ENCODE measurements at regions not wholly inside any gene's neighbourhood (a gene's known extent, or its start where the extent isn't known, plus 50 kb on each side); places are given as distances from the start of the nearest gene placed in this dataset.

DNA sequence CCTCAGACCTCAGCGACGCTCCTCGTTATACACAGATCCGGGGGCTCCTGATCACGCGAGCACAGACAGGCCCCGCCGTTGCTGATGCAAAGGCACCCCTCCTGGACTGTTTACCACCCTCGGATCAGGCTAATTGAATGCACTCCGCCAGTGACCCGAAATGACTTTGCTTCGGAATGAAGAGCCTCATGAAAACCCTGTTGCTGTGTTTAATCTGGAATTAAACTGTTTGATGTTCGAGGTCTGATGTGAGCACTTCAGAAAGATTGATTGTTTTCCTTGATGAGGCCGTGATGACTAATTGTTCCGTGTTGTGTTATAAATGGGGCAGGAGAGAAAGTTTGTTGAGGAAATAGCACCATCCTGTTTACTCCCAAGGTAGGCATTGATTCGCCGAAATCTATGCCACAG lies 190.5 kb upstream of the PPP1R26 start:
- no peaks in the 10 kb centered on the region for H3K79me1 ChIP-seq (ENCODE audit: low read length)
- WGBS (ENCODE audit: extremely low coverage, insufficient coverage, low lambda C conversion rate) = no CpG with 5 or more reads among the region's 17 CpGs
- no peak overlapping the region for H3K56ac ChIP-seq (ENCODE audit: low read length)
- no peak overlapping the region for H2BK120ac ChIP-seq (ENCODE audit: low read depth, low read length)
- H3K18ac ChIP-seq (ENCODE audit: low read length) = no peak overlapping the region
- no peaks in the 10 kb centered on the region for H3K36me3 ChIP-seq (ENCODE audit: control insufficient read depth, insufficient read depth, low read length)
- H3K4ac ChIP-seq (ENCODE audit: low read depth, low read length) = no peak overlapping the region
- H2BK15ac ChIP-seq (replicated peaks; ENCODE audit: low read depth) = no peak overlapping the region
- H3K79me2 ChIP-seq (ENCODE audit: control insufficient read depth, insufficient read depth, low read length) = no peaks in the 10 kb centered on the region
- no peaks in the 10 kb centered on the region for H3K4me1 ChIP-seq (ENCODE audit: control insufficient read depth, low read depth, low read length)
- H4K5ac ChIP-seq (ENCODE audit: low read length) = no peak overlapping the region
- H3K27me3 ChIP-seq (ENCODE audit: insufficient read depth, low read length, poor library complexity) = no peaks in the 10 kb centered on the region
- H3K27ac ChIP-seq (ENCODE audit: low read depth, low read length) = no peak overlapping the region
- no peak for DNase-seq
- no peak overlapping the region for H2AK5ac ChIP-seq (ENCODE audit: low read length)
- no peak overlapping the region for H3K4me2 ChIP-seq (ENCODE audit: low read length)
- H4K8ac ChIP-seq (ENCODE audit: low read depth, low read length) = no peak overlapping the region
- no peak overlapping the region for H3K9ac ChIP-seq (ENCODE audit: low read length)
- no peak overlapping the region for H3K23ac ChIP-seq (ENCODE audit: low read length)
- H3K4me3 ChIP-seq (ENCODE audit: low read length) = no peak overlapping the region
- H2BK5ac ChIP-seq (ENCODE audit: low read length) = no peak overlapping the region

DNA sequence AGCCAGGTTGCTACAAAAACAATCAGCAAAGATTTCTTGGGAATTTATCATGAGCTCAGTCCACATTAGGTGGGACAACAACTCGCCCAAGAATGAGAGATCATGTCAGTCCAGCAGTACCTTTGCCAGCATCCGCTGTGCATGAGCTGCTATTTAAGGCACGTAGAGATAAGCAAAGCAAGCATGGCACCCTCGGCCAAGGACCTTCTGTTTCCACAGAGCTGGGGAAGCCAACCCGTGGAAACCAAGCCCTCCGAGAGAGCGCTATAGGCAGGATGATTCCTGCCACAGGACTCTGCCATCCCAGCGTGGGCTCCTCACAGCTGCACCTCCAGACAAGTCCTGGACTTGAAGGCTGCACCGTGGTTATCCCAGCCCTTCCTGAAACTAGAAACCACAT lies 189.5 kb upstream of the PPP1R26 start:
- no peaks in the 10 kb centered on the region for H3K27me3 ChIP-seq (ENCODE audit: insufficient read depth, low read length, poor library complexity)
- no peak overlapping the region for H4K8ac ChIP-seq (ENCODE audit: low read depth, low read length)
- H2BK120ac ChIP-seq (ENCODE audit: low read depth, low read length) = no peak overlapping the region
- H3K56ac ChIP-seq (ENCODE audit: low read length) = no peak overlapping the region
- no peak overlapping the region for H3K27ac ChIP-seq (ENCODE audit: low read depth, low read length)
- no peak overlapping the region for H3K4me3 ChIP-seq (ENCODE audit: low read length)
- no peak overlapping the region for H3K18ac ChIP-seq (ENCODE audit: low read length)
- H3K79me2 ChIP-seq (ENCODE audit: control insufficient read depth, insufficient read depth, low read length) = no peaks in the 10 kb centered on the region
- H2BK5ac ChIP-seq (ENCODE audit: low read length) = no peak overlapping the region
- H3K23ac ChIP-seq (ENCODE audit: low read length) = no peak overlapping the region
- no peak overlapping the region for H2AK5ac ChIP-seq (ENCODE audit: low read length)
- no peak overlapping the region for H3K4ac ChIP-seq (ENCODE audit: low read depth, low read length)
- no peaks in the 10 kb centered on the region for H3K4me1 ChIP-seq (ENCODE audit: control insufficient read depth, low read depth, low read length)
- no peaks in the 10 kb centered on the region for H3K36me3 ChIP-seq (ENCODE audit: control insufficient read depth, insufficient read depth, low read length)
- no peak overlapping the region for H3K4me2 ChIP-seq (ENCODE audit: low read length)
- no CpG with 5 or more reads among the region's 9 CpGs for WGBS (ENCODE audit: extremely low coverage, insufficient coverage, low lambda C conversion rate)
- no peak overlapping the region for H3K9ac ChIP-seq (ENCODE audit: low read length)
- no peak overlapping the region for H4K5ac ChIP-seq (ENCODE audit: low read length)
- H2BK15ac ChIP-seq (replicated peaks; ENCODE audit: low read depth) = no peak overlapping the region
- no peak for DNase-seq
- no peaks in the 10 kb centered on the region for H3K79me1 ChIP-seq (ENCODE audit: low read length)

DNA sequence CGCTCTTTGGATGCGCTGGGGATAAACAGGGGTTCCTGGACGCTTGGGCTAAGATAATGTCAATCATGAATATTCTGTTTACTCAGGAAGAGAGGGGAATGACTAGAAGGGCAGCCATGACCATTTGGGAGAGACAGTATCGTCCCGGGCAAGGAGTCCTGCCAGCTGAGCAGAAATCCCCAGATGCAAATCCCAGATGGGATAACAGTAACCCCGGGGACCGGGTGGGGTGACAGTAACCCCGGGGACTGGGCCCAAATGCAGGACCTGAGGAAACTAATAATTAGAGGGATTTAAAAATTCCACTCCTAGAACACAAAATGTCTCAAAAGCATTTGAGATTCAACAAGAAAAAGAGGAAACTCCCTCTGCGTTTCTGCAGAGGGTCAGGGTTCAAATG lies 189.0 kb upstream of the PPP1R26 start:
- H3K4me3 ChIP-seq (ENCODE audit: low read length) = no peak overlapping the region
- H3K79me1 ChIP-seq (ENCODE audit: low read length) = no peaks in the 10 kb centered on the region
- H2AK5ac ChIP-seq (ENCODE audit: low read length) = no peak overlapping the region
- no peak overlapping the region for H3K18ac ChIP-seq (ENCODE audit: low read length)
- H3K23ac ChIP-seq (ENCODE audit: low read length) = no peak overlapping the region
- H3K56ac ChIP-seq (ENCODE audit: low read length) = no peak overlapping the region
- H3K4me2 ChIP-seq (ENCODE audit: low read length) = no peak overlapping the region
- no peak overlapping the region for H3K9ac ChIP-seq (ENCODE audit: low read length)
- H2BK120ac ChIP-seq (ENCODE audit: low read depth, low read length) = no peak overlapping the region
- no peaks in the 10 kb centered on the region for H3K79me2 ChIP-seq (ENCODE audit: control insufficient read depth, insufficient read depth, low read length)
- no peaks in the 10 kb centered on the region for H3K4me1 ChIP-seq (ENCODE audit: control insufficient read depth, low read depth, low read length)
- no peaks in the 10 kb centered on the region for H3K36me3 ChIP-seq (ENCODE audit: control insufficient read depth, insufficient read depth, low read length)
- no peaks in the 10 kb centered on the region for H3K27me3 ChIP-seq (ENCODE audit: insufficient read depth, low read length, poor library complexity)
- H4K8ac ChIP-seq (ENCODE audit: low read depth, low read length) = no peak overlapping the region
- WGBS (ENCODE audit: extremely low coverage, insufficient coverage, low lambda C conversion rate) = no CpG with 5 or more reads among the region's 9 CpGs
- no peak overlapping the region for H2BK15ac ChIP-seq (replicated peaks; ENCODE audit: low read depth)
- no peak overlapping the region for H3K4ac ChIP-seq (ENCODE audit: low read depth, low read length)
- no peak overlapping the region for H3K27ac ChIP-seq (ENCODE audit: low read depth, low read length)
- H4K5ac ChIP-seq (ENCODE audit: low read length) = no peak overlapping the region
- DNase-seq = no peak
- H2BK5ac ChIP-seq (ENCODE audit: low read length) = no peak overlapping the region

DNA sequence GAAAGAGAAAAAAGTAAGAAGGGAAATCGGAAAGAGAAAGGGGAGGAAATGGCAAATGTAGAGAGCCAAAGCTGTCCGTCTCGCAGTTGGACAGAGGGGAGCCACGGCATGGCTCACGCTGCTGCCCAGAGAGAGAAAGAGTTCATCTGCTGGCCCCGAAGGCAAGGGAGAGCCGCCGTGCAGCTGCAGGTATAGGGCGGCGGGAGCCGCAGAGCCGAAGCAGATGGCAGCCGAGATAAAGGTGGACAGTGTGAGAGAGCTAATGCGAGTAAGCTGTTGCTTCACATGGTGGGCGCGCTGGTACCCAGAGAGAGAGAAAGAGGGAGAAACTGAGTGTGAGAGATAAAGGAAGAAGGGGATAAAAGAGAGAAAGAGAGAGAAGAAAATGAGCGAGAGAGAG lies 188.4 kb upstream of the PPP1R26 start:
- Histone ChIP-seq H4K5ac (ENCODE audit: low read length) (no peak overlapping the region), H3K79me2 (ENCODE audit: control insufficient read depth, insufficient read depth, low read length) (no peaks in the 10 kb centered on the region), H2BK120ac (ENCODE audit: low read depth, low read length) (no peak overlapping the region), H3K27me3 (ENCODE audit: insufficient read depth, low read length, poor library complexity) (no peaks in the 10 kb centered on the region), H3K56ac (ENCODE audit: low read length) (no peak overlapping the region), H3K9ac (ENCODE audit: low read length) (no peak overlapping the region), H2BK15ac (replicated peaks; ENCODE audit: low read depth) (no peak overlapping the region), H3K27ac (ENCODE audit: low read depth, low read length) (no peak overlapping the region), H3K4me2 (ENCODE audit: low read length) (no peak overlapping the region), H2BK5ac (ENCODE audit: low read length) (no peak overlapping the region), H3K23ac (ENCODE audit: low read length) (no peak overlapping the region), H3K4me1 (ENCODE audit: control insufficient read depth, low read depth, low read length) (no peaks in the 10 kb centered on the region), H3K4ac (ENCODE audit: low read depth, low read length) (no peak overlapping the region), H3K36me3 (ENCODE audit: control insufficient read depth, insufficient read depth, low read length) (no peaks in the 10 kb centered on the region), H3K79me1 (ENCODE audit: low read length) (no peaks in the 10 kb centered on the region), H3K18ac (ENCODE audit: low read length) (no peak overlapping the region), H3K4me3 (ENCODE audit: low read length) (no peak overlapping the region), H2AK5ac (ENCODE audit: low read length) (no peak overlapping the region), H4K8ac (ENCODE audit: low read depth, low read length) (no peak overlapping the region)
- WGBS (ENCODE audit: extremely low coverage, insufficient coverage, low lambda C conversion rate) = 100% methylated on average over 1 of the region's 17 CpGs
- DNase-seq = no peak

DNA sequence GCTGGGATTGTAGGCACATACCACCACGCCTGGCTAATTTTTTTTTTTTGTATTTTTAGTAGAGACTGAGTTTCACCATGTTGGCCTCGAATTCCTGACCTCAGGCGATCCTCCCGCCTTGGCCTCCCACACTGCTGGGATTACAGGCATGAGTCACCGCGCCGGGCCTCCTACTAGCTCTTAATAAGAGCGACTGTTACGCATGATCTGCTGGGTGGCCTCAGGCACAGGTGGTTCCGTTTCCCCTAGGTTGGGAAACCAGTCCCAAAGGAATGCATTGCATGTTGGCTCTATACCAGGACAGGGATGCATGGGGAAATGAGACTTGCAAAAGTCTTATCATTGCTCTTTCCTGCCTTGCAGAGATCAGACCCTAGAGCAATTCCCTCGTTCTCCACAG lies 184.7 kb upstream of the PPP1R26 start:
- H3K4ac ChIP-seq (ENCODE audit: low read depth, low read length) = no peak overlapping the region
- H3K79me1 ChIP-seq (ENCODE audit: low read length) = no peaks in the 10 kb centered on the region
- no peak overlapping the region for H3K18ac ChIP-seq (ENCODE audit: low read length)
- no peak overlapping the region for H3K27ac ChIP-seq (ENCODE audit: low read depth, low read length)
- H3K36me3 ChIP-seq (ENCODE audit: control insufficient read depth, insufficient read depth, low read length) = no peaks in the 10 kb centered on the region
- H3K79me2 ChIP-seq (ENCODE audit: control insufficient read depth, insufficient read depth, low read length) = no peaks in the 10 kb centered on the region
- no peaks in the 10 kb centered on the region for H3K27me3 ChIP-seq (ENCODE audit: insufficient read depth, low read length, poor library complexity)
- no peak overlapping the region for H4K8ac ChIP-seq (ENCODE audit: low read depth, low read length)
- no peak overlapping the region for H2BK15ac ChIP-seq (replicated peaks; ENCODE audit: low read depth)
- H3K23ac ChIP-seq (ENCODE audit: low read length) = no peak overlapping the region
- H3K9ac ChIP-seq (ENCODE audit: low read length) = no peak overlapping the region
- no peak overlapping the region for H2AK5ac ChIP-seq (ENCODE audit: low read length)
- no peak overlapping the region for H2BK5ac ChIP-seq (ENCODE audit: low read length)
- no peak overlapping the region for H4K5ac ChIP-seq (ENCODE audit: low read length)
- no peaks in the 10 kb centered on the region for H3K4me1 ChIP-seq (ENCODE audit: control insufficient read depth, low read depth, low read length)
- H3K56ac ChIP-seq (ENCODE audit: low read length) = no peak overlapping the region
- no peak overlapping the region for H2BK120ac ChIP-seq (ENCODE audit: low read depth, low read length)
- DNase-seq = no peak
- no CpG with 5 or more reads among the region's 11 CpGs for WGBS (ENCODE audit: extremely low coverage, insufficient coverage, low lambda C conversion rate)
- H3K4me2 ChIP-seq (ENCODE audit: low read length) = no peak overlapping the region
- no peak overlapping the region for H3K4me3 ChIP-seq (ENCODE audit: low read length)

DNA sequence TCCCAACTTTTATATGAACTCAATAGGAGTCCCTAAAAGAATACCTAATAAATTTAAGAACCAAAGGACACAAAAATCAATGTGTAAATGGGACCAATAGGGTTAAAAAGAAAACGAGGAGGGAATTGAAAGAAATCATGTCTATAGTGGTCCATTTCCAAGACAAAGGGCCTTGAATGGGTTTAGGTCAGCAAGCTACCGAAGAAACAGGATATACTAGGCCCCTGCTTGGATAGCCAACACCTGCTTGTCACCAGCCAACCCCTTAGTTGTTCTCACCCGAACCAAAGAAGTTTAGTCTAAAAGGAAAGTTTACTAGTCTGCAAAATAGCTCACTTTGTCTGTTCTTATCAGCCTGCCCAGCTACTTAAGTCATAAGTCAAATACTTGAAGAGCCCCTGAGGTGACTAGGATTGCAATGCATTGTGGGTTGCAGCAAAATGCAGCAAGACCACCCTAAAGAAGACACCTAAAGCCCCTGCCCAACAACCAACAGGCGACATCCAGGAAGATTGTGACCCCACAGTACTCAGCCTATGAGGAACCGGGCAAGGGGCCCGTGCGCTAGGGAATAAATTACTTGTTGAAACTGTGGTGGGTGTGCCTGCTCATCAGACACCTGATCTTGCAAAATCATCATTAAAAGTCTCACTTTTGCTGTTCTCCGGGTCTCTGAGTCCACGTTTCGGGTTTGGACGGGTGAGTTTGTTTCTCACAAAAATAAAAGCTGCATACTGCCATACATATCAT lies 183.9 kb upstream of the PPP1R26 start:
- H2BK120ac ChIP-seq (ENCODE audit: low read depth, low read length) = no peak overlapping the region

More for the DNA sequence above, 183.9 kb upstream of the PPP1R26 start:
- Histone ChIP-seq H3K4ac (ENCODE audit: low read depth, low read length) (no peak overlapping the region), H3K56ac (ENCODE audit: low read length) (no peak overlapping the region), H3K27ac (ENCODE audit: low read depth, low read length) (no peak overlapping the region), H3K4me3 (ENCODE audit: low read length) (no peak overlapping the region), H3K4me1 (ENCODE audit: control insufficient read depth, low read depth, low read length) (peaks cover 2% of the 10 kb centered on the region), H4K8ac (ENCODE audit: low read depth, low read length) (no peak overlapping the region), H3K4me2 (ENCODE audit: low read length) (no peak overlapping the region), H3K79me2 (ENCODE audit: control insufficient read depth, insufficient read depth, low read length) (no peaks in the 10 kb centered on the region), H3K18ac (ENCODE audit: low read length) (no peak overlapping the region), H2BK15ac (replicated peaks; ENCODE audit: low read depth) (no peak overlapping the region), H4K5ac (ENCODE audit: low read length) (no peak overlapping the region), H2BK5ac (ENCODE audit: low read length) (no peak overlapping the region), H3K36me3 (ENCODE audit: control insufficient read depth, insufficient read depth, low read length) (no peaks in the 10 kb centered on the region), H3K23ac (ENCODE audit: low read length) (no peak overlapping the region), H3K27me3 (ENCODE audit: insufficient read depth, low read length, poor library complexity) (no peaks in the 10 kb centered on the region), H3K9ac (ENCODE audit: low read length) (no peak overlapping the region), H3K79me1 (ENCODE audit: low read length) (no peaks in the 10 kb centered on the region), H2AK5ac (ENCODE audit: low read length) (no peak overlapping the region)
- DNase-seq = no peak
- WGBS (ENCODE audit: extremely low coverage, insufficient coverage, low lambda C conversion rate) = no CpG with 5 or more reads among the region's 11 CpGs
